Activated CD4-positive, alpha-beta T cell treated with anti-CD3 and anti-CD28 coated beads, Interleukin-2, amount 10 ng/mL, durations not matched to agents 7 days and 5 days (primary cell): ENCODE measurements at regions not wholly inside any gene's neighbourhood (a gene's known extent, or its start where the extent isn't known, plus 50 kb on each side); places are given as distances from the start of the nearest gene placed in this dataset.
"Not testable (repeated sequence)": the region's sequence is repeated elsewhere in the genome, so short reads cannot be mapped to it uniquely, and the experiment has no call there.

ENCODE experiments used
- CTCF ChIA-PET: fragments of 350-600 bp; sonication (Branson Sonifier 250); formaldehyde crosslinking; loops from one replicate; lab custom pipeline; 2021; ENCODE audit warnings: antibody characterized with exemption; lab: Charles Lee
- POLR2A ChIA-PET: fragments of 350-600 bp; sonication (Branson Sonifier 250); formaldehyde crosslinking; loops from one replicate; lab custom pipeline; 2021; ENCODE audit warnings: antibody characterized with exemption; lab: Charles Lee
- DNase-seq: peaks from one replicate; pipeline ENCODE4 v3.0.0-alpha.2; 2020
- H3K27ac Mint-ChIP-seq: one replicate; pipeline ENCODE4 v1.8.0; 2021; ENCODE audit warnings: mild to moderate bottlenecking, moderate library complexity, mixed read lengths
- H3K27me3 Mint-ChIP-seq: one replicate; pipeline ENCODE4 v1.8.0; 2021; ENCODE audit warnings: mixed read lengths
- H3K36me3 Mint-ChIP-seq: one replicate; pipeline ENCODE4 v1.8.0; 2021; ENCODE audit warnings: low read depth, mixed read lengths
- H3K4me1 Mint-ChIP-seq: one replicate; pipeline ENCODE4 v1.8.0; 2021; ENCODE audit warnings: mixed read lengths
- H3K4me3 Mint-ChIP-seq: one replicate; pipeline ENCODE4 v1.8.0; 2021; ENCODE audit warnings: mild to moderate bottlenecking, moderate library complexity, mixed read lengths
- H3K9me3 Mint-ChIP-seq: one replicate; pipeline ENCODE4 v1.8.0; 2021; ENCODE audit warnings: mixed read lengths

- POLR2A ChIA-PET, H3K27me3 Mint-ChIP-seq, CTCF ChIA-PET, H3K9me3 Mint-ChIP-seq, DNase-seq, H3K4me3 Mint-ChIP-seq: not testable (repeated sequence)
- Mint-ChIP-seq H3K36me3 (peaks cover 27% of the 10 kb centered on the region), H3K27ac (peak overlapping the region; percentile 98), H3K4me1 (peaks cover 78% of the 10 kb centered on the region)
These were observed 65.1 kb upstream of the IGLL5 start for GRCh38 chr22:22822553-22822952.

GRCh38 chr22:22823131-22823810 lies 64.3 kb upstream of the IGLL5 start:
- H3K4me1 Mint-ChIP-seq, result peaks cover 71% of the 10 kb centered on the region
- H3K9me3 Mint-ChIP-seq, result no peaks in the 10 kb centered on the region
- H3K27ac Mint-ChIP-seq, result peak overlapping the region; percentile 98
- H3K36me3 Mint-ChIP-seq, result peaks cover 26% of the 10 kb centered on the region
- no peak overlapping the region for H3K4me3 Mint-ChIP-seq
- DNase-seq, result no peak
- peaks cover 10% of the 10 kb centered on the region for H3K27me3 Mint-ChIP-seq
- ChIA-PET POLR2A (no interaction called here), CTCF (interaction anchor here (0.9 kb wide), 1 partner anchor 59 kb away, joined by 3 read pairs; no protein-coding TSS in a partner anchor)

GRCh38 chr22:22824340-22825212 lies 63.0 kb upstream of the IGLL5 start:
- ChIA-PET CTCF (interaction anchor here (0.9 kb wide), 1 partner anchor 61 kb away, joined by 3 read pairs; no protein-coding TSS in a partner anchor), POLR2A (no interaction called here)
- peaks cover 20% of the 10 kb centered on the region for H3K36me3 Mint-ChIP-seq
- H3K4me1 Mint-ChIP-seq, result peaks cover 58% of the 10 kb centered on the region
- no peak overlapping the region for H3K4me3 Mint-ChIP-seq
- no peak overlapping the region for H3K27ac Mint-ChIP-seq
- H3K27me3 Mint-ChIP-seq, result peaks cover 19% of the 10 kb centered on the region
- no peak for DNase-seq
- H3K9me3 Mint-ChIP-seq, result no peaks in the 10 kb centered on the region

GRCh38 chr22:22825213-22825593 lies 62.4 kb upstream of the IGLL5 start:
- Mint-ChIP-seq H3K4me3 (no peak overlapping the region), H3K36me3 (peaks cover 15% of the 10 kb centered on the region), H3K9me3 (peaks cover 2% of the 10 kb centered on the region), H3K27me3 (peaks cover 23% of the 10 kb centered on the region), H3K27ac (no peak overlapping the region), H3K4me1 (peaks cover 52% of the 10 kb centered on the region)
- DNase-seq, result no peak
- CTCF ChIA-PET, result no interaction called here
- POLR2A ChIA-PET, result no interaction called here

GRCh38 chr22:22827187-22827939 lies 60.3 kb upstream of the IGLL5 start:
- no peak for DNase-seq
- H3K27ac Mint-ChIP-seq, result no peak overlapping the region
- CTCF ChIA-PET, result no interaction called here
- peaks cover 10% of the 10 kb centered on the region for H3K36me3 Mint-ChIP-seq
- no peak overlapping the region for H3K4me3 Mint-ChIP-seq
- peaks cover 31% of the 10 kb centered on the region for H3K4me1 Mint-ChIP-seq
- H3K27me3 Mint-ChIP-seq, result peaks cover 35% of the 10 kb centered on the region
- H3K9me3 Mint-ChIP-seq, result peaks cover 2% of the 10 kb centered on the region
- POLR2A ChIA-PET, result no interaction called here

GRCh38 chr22:22830193-22830592 lies 57.4 kb upstream of the IGLL5 start:
- POLR2A ChIA-PET, result no interaction called here
- Mint-ChIP-seq H3K36me3 (peaks cover 8% of the 10 kb centered on the region), H3K27me3 (peaks cover 47% of the 10 kb centered on the region), H3K4me3 (no peak overlapping the region), H3K4me1 (peaks cover 8% of the 10 kb centered on the region), H3K27ac (no peak overlapping the region), H3K9me3 (peaks cover 2% of the 10 kb centered on the region)
- DNase-seq, result no peak
- CTCF ChIA-PET, result interaction anchor here (1.2 to 2.1 kb wide), 2 partner anchors 11 to 47 kb away, joined by 3 to 10 read pairs; no protein-coding TSS in a partner anchor

GRCh38 chr22:22830957-22831688 lies 56.5 kb upstream of the IGLL5 start:
- DNase-seq, result no peak
- no peaks in the 10 kb centered on the region for H3K4me1 Mint-ChIP-seq
- POLR2A ChIA-PET, result no interaction called here

GRCh38 chr22:22833059-22833458 lies 54.6 kb upstream of the IGLL5 start:
- H3K4me3 Mint-ChIP-seq, result no peak overlapping the region
- peaks cover 50% of the 10 kb centered on the region for H3K27me3 Mint-ChIP-seq
- no peak for DNase-seq
- POLR2A ChIA-PET, result no interaction called here
- H3K9me3 Mint-ChIP-seq, result peaks cover 2% of the 10 kb centered on the region
- peaks cover 4% of the 10 kb centered on the region for H3K4me1 Mint-ChIP-seq
- H3K27ac Mint-ChIP-seq, result no peak overlapping the region
- CTCF ChIA-PET, result interaction anchor here (0.6 kb wide), 1 partner anchor 82 kb away, joined by 4 read pairs; no protein-coding TSS in a partner anchor
- no peaks in the 10 kb centered on the region for H3K36me3 Mint-ChIP-seq

More at GRCh38 chr22:22830957-22831688, 56.5 kb upstream of the IGLL5 start:
- Mint-ChIP-seq H3K36me3 (no peaks in the 10 kb centered on the region), H3K27ac (no peak overlapping the region), H3K9me3 (peaks cover 2% of the 10 kb centered on the region), H3K27me3 (peaks cover 53% of the 10 kb centered on the region), H3K4me3 (no peak overlapping the region)
- CTCF ChIA-PET, result interaction anchor here (1.2 to 2.1 kb wide), 2 partner anchors 12 to 46 kb away, joined by 3 to 10 read pairs; no protein-coding TSS in a partner anchor

- no peaks in the 10 kb centered on the region for H3K36me3 Mint-ChIP-seq
- POLR2A ChIA-PET, result no interaction called here
- peaks cover 2% of the 10 kb centered on the region for H3K9me3 Mint-ChIP-seq
- CTCF ChIA-PET, result interaction anchor here (0.6 kb wide), 1 partner anchor 81 kb away, joined by 4 read pairs; no protein-coding TSS in a partner anchor
- H3K27ac Mint-ChIP-seq, result no peak overlapping the region
- H3K27me3 Mint-ChIP-seq, result peaks cover 50% of the 10 kb centered on the region
- DNase-seq, result no peak
- H3K4me3 Mint-ChIP-seq, result no peak overlapping the region
- H3K4me1 Mint-ChIP-seq, result peaks cover 8% of the 10 kb centered on the region
These were observed 54.1 kb upstream of the IGLL5 start for GRCh38 chr22:22833488-22833887.

GRCh38 chr22:22834204-22834603 lies 53.4 kb upstream of the IGLL5 start:
- no peak for DNase-seq
- Mint-ChIP-seq H3K4me3 (no peak overlapping the region), H3K36me3 (no peaks in the 10 kb centered on the region), H3K4me1 (peaks cover 13% of the 10 kb centered on the region), H3K27me3 (peaks cover 43% of the 10 kb centered on the region), H3K9me3 (peaks cover 2% of the 10 kb centered on the region), H3K27ac (no peak overlapping the region)
- ChIA-PET POLR2A (interaction anchor here (0.6 kb wide), 1 partner anchor 118 kb away, joined by 6 read pairs; no protein-coding TSS in a partner anchor), CTCF (interaction anchor here (0.6 kb wide), 1 partner anchor 1982 kb away, joined by 3 read pairs; no protein-coding TSS in a partner anchor)

GRCh38 chr22:22834783-22835182 lies 52.8 kb upstream of the IGLL5 start:
- DNase-seq, result no peak
- peaks cover 40% of the 10 kb centered on the region for H3K27me3 Mint-ChIP-seq
- ChIA-PET CTCF (interaction anchor here (0.6 kb wide), 1 partner anchor 1981 kb away, joined by 3 read pairs; no protein-coding TSS in a partner anchor), POLR2A (no interaction called here)
- no peak overlapping the region for H3K4me3 Mint-ChIP-seq
- H3K36me3 Mint-ChIP-seq, result no peaks in the 10 kb centered on the region
- H3K4me1 Mint-ChIP-seq, result peaks cover 13% of the 10 kb centered on the region
- H3K27ac Mint-ChIP-seq, result no peak overlapping the region
- peaks cover 2% of the 10 kb centered on the region for H3K9me3 Mint-ChIP-seq

GRCh38 chr22:22835242-22835641 lies 52.4 kb upstream of the IGLL5 start:
- Mint-ChIP-seq H3K36me3 (no peaks in the 10 kb centered on the region), H3K9me3 (no peaks in the 10 kb centered on the region), H3K4me3 (no peak overlapping the region), H3K27me3 (peaks cover 38% of the 10 kb centered on the region), H3K4me1 (peaks cover 13% of the 10 kb centered on the region), H3K27ac (no peak overlapping the region)
- ChIA-PET CTCF (no interaction called here), POLR2A (no interaction called here)
- DNase-seq, result no peak
